ENCODE measurements at regions not wholly inside any gene's neighbourhood (a gene's known extent, or its start where the extent isn't known, plus 50 kb on each side); places are given as distances from the start of the nearest gene placed in this dataset.
"Not testable (repeated sequence)": the region's sequence is repeated elsewhere in the genome, so short reads cannot be mapped to it uniquely, and the experiment has no call there.

GRCh38 chrX:131595120-131595519, 51.2 kb downstream of the OR13H1 start:
- no peak for DNase-seq (ENCODE audit: low read depth in 2 of 2)

GRCh38 chrX:131607792-131608369, 64.0 kb downstream of the OR13H1 start:
- DNase-seq (ENCODE audit: low read depth in 2 of 2), result no peak

- no peak for DNase-seq (ENCODE audit: low read depth in 2 of 2)
Measured at GRCh38 chrX:131609480-131609879, 65.6 kb downstream of the OR13H1 start.

GRCh38 chrX:131613260-131613659, 69.4 kb downstream of the OR13H1 start:
- DNase-seq (ENCODE audit: low read depth in 2 of 2), result no peak

- no peak for DNase-seq (ENCODE audit: low read depth in 2 of 2)
Measured at GRCh38 chrX:131614241-131614640, 70.4 kb downstream of the OR13H1 start.

- DNase-seq (ENCODE audit: low read depth in 2 of 2), result no peak
Measured at GRCh38 chrX:131617182-131617581, 73.3 kb downstream of the OR13H1 start.

GRCh38 chrX:131621650-131622049, 77.8 kb downstream of the OR13H1 start:
- DNase-seq (ENCODE audit: low read depth in 2 of 2), result no peak

GRCh38 chrX:131626681-131627296, 82.9 kb downstream of the OR13H1 start:
- no peak for DNase-seq (ENCODE audit: low read depth in 2 of 2)

GRCh38 chrX:131630534-131630933, 86.7 kb downstream of the OR13H1 start:
- no peak for DNase-seq (ENCODE audit: low read depth in 2 of 2)

GRCh38 chrX:131633285-131633917, 89.5 kb downstream of the OR13H1 start:
- DNase-seq (ENCODE audit: low read depth in 2 of 2), result peak; percentile 4 to 20

- no peak for DNase-seq (ENCODE audit: low read depth in 2 of 2)
Measured at GRCh38 chrX:131634900-131635299, 91.0 kb downstream of the OR13H1 start.

- DNase-seq (ENCODE audit: low read depth in 2 of 2), result no peak
Measured at GRCh38 chrX:131646106-131646505, 102.2 kb downstream of the OR13H1 start.

GRCh38 chrX:131649741-131650140, 105.9 kb downstream of the OR13H1 start:
- DNase-seq (ENCODE audit: low read depth in 2 of 2), result no peak

GRCh38 chrX:131650637-131651410, 107.0 kb downstream of the OR13H1 start:
- DNase-seq (ENCODE audit: low read depth in 2 of 2), result no peak

GRCh38 chrX:131663726-131664125, 119.9 kb downstream of the OR13H1 start:
- DNase-seq (ENCODE audit: low read depth in 2 of 2), result not testable (repeated sequence)

- no peak for DNase-seq (ENCODE audit: low read depth in 2 of 2)
Measured at GRCh38 chrX:131671735-131672134, 127.9 kb downstream of the OR13H1 start.

- DNase-seq (ENCODE audit: low read depth in 2 of 2), result no peak
Measured at GRCh38 chrX:131675596-131676194, 131.8 kb downstream of the OR13H1 start.

- DNase-seq (ENCODE audit: low read depth in 2 of 2), result peak; percentile 10 to 24
Measured at GRCh38 chrX:131677655-131678628, 134.1 kb downstream of the OR13H1 start.

- DNase-seq (ENCODE audit: low read depth in 2 of 2), result not testable (repeated sequence)
Measured at GRCh38 chrX:131682735-131683134, 138.9 kb downstream of the OR13H1 start.

GRCh38 chrX:131693359-131693758, 149.5 kb downstream of the OR13H1 start:
- no peak for DNase-seq (ENCODE audit: low read depth in 2 of 2)

- DNase-seq (ENCODE audit: low read depth in 2 of 2), result not testable (repeated sequence)
Measured at GRCh38 chrX:131696989-131697388, 153.1 kb downstream of the OR13H1 start.
